K562 (cell line): ENCODE measurements at regions not wholly inside any gene's neighbourhood (a gene's known extent, or its start where the extent isn't known, plus 50 kb on each side); places are given as distances from the start of the nearest gene placed in this dataset.

Experiments used
- ATAC-seq: fragments of 200-7000 bp; cut with Tn5 transposase; 3 replicates; pipeline ENCODE4 v1.9.1; 2020; ENCODE audit warnings: moderate library complexity
- BruUV-seq: library from RNA; stranded (reverse); fragments of 400-500 nt; replicated peaks from 2 replicates; lab custom pipeline; 2021; lab: Mats Ljungman, UMichigan
- CTCF ChIA-PET: fragments of 300-600 bp; formaldehyde crosslinking; extraction: SDS; loops from one replicate; lab custom pipeline; 2021; ENCODE audit warnings: low intra/inter-chr PET ratio; lab: Yijun Ruan, JAX
- POLR2A ChIA-PET: fragments of 300-600, 350-650 bp; sonication (Branson Sonifier 250); formaldehyde crosslinking; extraction: SDS; loops from one replicate; lab custom pipeline; 2021; ENCODE audit warnings: antibody characterized with exemption, inconsistent platforms; lab: Yijun Ruan, JAX
- DNase-seq, 4 experiments: peaks; one replicate each; pipeline versions ENCODE4 v3.0.0 to v3.0.0-alpha.2; 2011 to 2018; ENCODE audit warnings: low spot score in 3 of 4, mixed read lengths in 3 of 4; ENCODE audit errors: extremely low read depth in 1 of 4
- FAIRE-seq: peaks from 2 replicates; lab custom pipeline; 2011; peaks lifted over from hg19 to GRCh38; lab: Jason Lieb, UNC
- H2AFZ ChIP-seq: 2 replicates; pipeline ENCODE4 v1.6.0; 2011; ENCODE audit warnings: low read depth, low read length, control low read depth, inconsistent platforms
- H3K27ac ChIP-seq: fragments of 200-600 bp; 3 replicates; pipeline ENCODE4 v1.8.0; 2011; ENCODE audit warnings: low read depth, mild to moderate bottlenecking, control low read depth, inconsistent platforms, low read length, moderate library complexity, mixed read lengths; ENCODE audit errors: extremely low read depth
- H3K27me3 ChIP-seq, 2 experiments: fragments of 300-600 bp in 1 of 2; 2 replicates in 1 of 2; 3 replicates in 1 of 2; pipeline versions ENCODE4 v1.6.0 to v1.8.0; 2011; ENCODE audit warnings: inconsistent platforms in 2 of 2, low read length in 2 of 2, mild to moderate bottlenecking in 1 of 2, mixed read lengths in 1 of 2, moderate library complexity in 1 of 2; ENCODE audit not compliant: control insufficient read depth in 2 of 2, insufficient read depth in 2 of 2
- H3K36me3 ChIP-seq: fragments of 300-600 bp; 3 replicates; pipeline ENCODE4 v1.8.0; 2011; ENCODE audit warnings: mild to moderate bottlenecking, low read length, inconsistent platforms; ENCODE audit not compliant: control insufficient read depth, insufficient read depth
- H3K4me1 ChIP-seq, 2 experiments: fragments of 200-600 bp in 1 of 2; replicated peaks in 1 of 2; 2 replicates in 1 of 2; 3 replicates in 1 of 2; pipeline versions ENCODE4 v1.5.1 to v1.8.0; 2011; ENCODE audit warnings: inconsistent platforms in 2 of 2, low read length in 2 of 2, mild to moderate bottlenecking in 1 of 2, mixed read lengths in 1 of 2, moderate library complexity in 1 of 2; ENCODE audit not compliant: control insufficient read depth in 2 of 2, insufficient read depth in 2 of 2
- H3K4me2 ChIP-seq: 2 replicates; pipeline ENCODE4 v1.6.1; 2011; ENCODE audit warnings: low read length, control low read depth, inconsistent platforms, mixed read lengths; ENCODE audit not compliant: insufficient read depth
- H3K4me3 ChIP-seq: fragments of 200-600 bp; sonication (generic), shearing (Covaris generic); 2 replicates; pipeline ENCODE4 v1.5.1; 2016; ENCODE audit warnings: control low read depth, inconsistent platforms
- H3K79me2 ChIP-seq: fragments of 200-600 bp; 3 replicates; pipeline ENCODE4 v1.8.0; 2011; ENCODE audit warnings: low read length, inconsistent platforms; ENCODE audit not compliant: control insufficient read depth, insufficient read depth
- H3K9ac ChIP-seq, 2 experiments: 2 replicates each; pipeline versions ENCODE4 v1.6.0 to v1.6.1; 2011; ENCODE audit warnings: low read depth in 2 of 2, low read length in 2 of 2, control low read depth in 1 of 2, inconsistent platforms in 1 of 2, mild to moderate bottlenecking in 1 of 2, mixed read lengths in 1 of 2; ENCODE audit not compliant: insufficient read depth in 1 of 2
- H3K9me1 ChIP-seq: one replicate; pipeline ENCODE4 v1.6.0; 2011; ENCODE audit warnings: inconsistent platforms, mild to moderate bottlenecking, low read length, moderate library complexity; ENCODE audit not compliant: control insufficient read depth, insufficient read depth
- H3K9me3 ChIP-seq: replicated peaks from 2 replicates; pipeline ENCODE4 v1.5.1; 2011; ENCODE audit warnings: low read depth, low read length, inconsistent platforms; ENCODE audit not compliant: control insufficient read depth, insufficient read depth
- H4K20me1 ChIP-seq: replicated peaks from 2 replicates; pipeline ENCODE4 v1.6.1; 2011; ENCODE audit warnings: low read length, inconsistent platforms, mixed read lengths; ENCODE audit not compliant: control insufficient read depth, insufficient read depth
- ARHGAP35 ChIP-seq: fragments of 450-650 bp; IDR thresholded peaks from 2 replicates; pipeline ENCODE4 v1.6.1; 2018; ENCODE audit not compliant: partially characterized antibody
- CSDE1 ChIP-seq, 2 experiments: fragments of 450-650 bp; IDR thresholded peaks; 2 replicates each; pipeline ENCODE4 v1.6.1; 2016; ENCODE audit warnings: mild to moderate bottlenecking in 1 of 2
- EZH2 ChIP-seq: IDR thresholded peaks from 2 replicates; pipeline ENCODE4 v1.6.1; 2012; ENCODE audit warnings: low read depth, mild to moderate bottlenecking, inconsistent platforms, low read length, borderline replicate concordance
- FOXP1 ChIP-seq: sonication (generic); formaldehyde crosslinking; IDR thresholded peaks from 2 replicates; pipeline ENCODE4 v1.8.0; 2022; ENCODE audit warnings: mild to moderate bottlenecking, missing genetic modification reagents
- HSF4 ChIP-seq: fragments of 250-450 bp; sonication (Bioruptor Pico); IDR thresholded peaks from 2 replicates; pipeline ENCODE4 v2.1.2; 2022; ENCODE audit warnings: mild to moderate bottlenecking, moderate library complexity, borderline replicate concordance
- ILF3 ChIP-seq: fragments of 450-650 bp; IDR thresholded peaks from 2 replicates; pipeline ENCODE4 v1.6.1; 2018; ENCODE audit warnings: antibody characterized with exemption, mild to moderate bottlenecking, moderate library complexity, borderline replicate concordance
- JUND ChIP-seq, 2 experiments: IDR thresholded peaks; 2 replicates in 1 of 2; 3 replicates in 1 of 2; pipeline ENCODE4 v1.6.1; 2011; ENCODE audit warnings: borderline replicate concordance in 2 of 2, low read depth in 2 of 2, low read length in 2 of 2, improper control_type of control experiment in 1 of 2, missing biosample characterization in 1 of 2, missing genetic modification characterization in 1 of 2, missing genetic modification reagents in 1 of 2
- L3MBTL2 ChIP-seq: fragments of 450-650 bp; IDR thresholded peaks from 2 replicates; pipeline ENCODE4 v1.6.1; 2016; ENCODE audit warnings: mild to moderate bottlenecking, moderate library complexity
- LEF1 ChIP-seq: fragments of 450-650 bp; IDR thresholded peaks from 2 replicates; pipeline ENCODE4 v1.6.1; 2016; ENCODE audit warnings: mild to moderate bottlenecking
- MEIS2 ChIP-seq: fragments of 450-650 bp; IDR thresholded peaks from 2 replicates; pipeline ENCODE4 v1.6.1; 2014; ENCODE audit warnings: mild to moderate bottlenecking; ENCODE audit not compliant: partially characterized antibody
- NR2F6 ChIP-seq: fragments of 450-650 bp; formaldehyde crosslinking; IDR thresholded peaks from 2 replicates; pipeline ENCODE4 v1.4.0; 2020; ENCODE audit warnings: mild to moderate bottlenecking
- POLR2A ChIP-seq: fragments of 450-650 bp; conservative IDR thresholded peaks from 2 replicates; pipeline ENCODE4 v1.6.1; 2016
- RFX5 ChIP-seq: IDR thresholded peaks from 2 replicates; pipeline ENCODE4 v1.6.1; 2011; ENCODE audit warnings: low read depth, mild to moderate bottlenecking, improper control_type of control experiment, low read length
- SAFB2 ChIP-seq: fragments of 200-400 bp; formaldehyde crosslinking; IDR thresholded peaks from 2 replicates; pipeline ENCODE4 v1.6.1; 2018; ENCODE audit warnings: borderline replicate concordance, low read length, low read depth, moderate library complexity; ENCODE audit not compliant: severe bottlenecking
- SMAD3 ChIP-seq: fragments of 450-650 bp; formaldehyde crosslinking; conservative IDR thresholded peaks from 2 replicates; pipeline ENCODE4 v1.4.0; 2020; ENCODE audit warnings: mild to moderate bottlenecking
- STAT5A ChIP-seq: IDR thresholded peaks from 2 replicates; pipeline ENCODE4 v1.6.1; 2012; ENCODE audit warnings: low read length, inconsistent platforms, borderline replicate concordance
- U2AF2 ChIP-seq: fragments of 200-400 bp; formaldehyde crosslinking; optimal IDR thresholded peaks from 2 replicates; pipeline ENCODE3; 2017; ENCODE audit warnings: low read depth, mild to moderate bottlenecking, low read length
- USF1 ChIP-seq: sonication (generic); formaldehyde crosslinking; IDR thresholded peaks from 2 replicates; pipeline ENCODE4 v1.9.0; 2022; ENCODE audit warnings: mild to moderate bottlenecking, missing genetic modification reagents
- ZBTB43 ChIP-seq: sonication (generic); formaldehyde crosslinking; IDR thresholded peaks from 2 replicates; pipeline ENCODE4 v1.8.0; 2023; ENCODE audit warnings: mild to moderate bottlenecking, missing genetic modification reagents
- ZNF696 ChIP-seq: fragments of 250-450 bp; sonication (Bioruptor Pico); conservative IDR thresholded peaks from 2 replicates; pipeline ENCODE4 v1.4.0; 2020; ENCODE audit warnings: mild to moderate bottlenecking, moderate library complexity
- WGBS: fragments of 100-300 bp; shearing (Covaris generic); methylation state at CpG from one replicate; pipeline ENCODE4 v1.1.6; 2016; ENCODE audit warnings: low coverage, mixed read lengths; ENCODE audit not compliant: insufficient coverage; ENCODE audit errors: missing lambda C conversion rate; 5-methylcytosine and 5-hydroxymethylcytosine counted together
- in situ Hi-C: fragments of 300-500 bp; cut with MboI; formaldehyde crosslinking; loops from 4 replicates; pipeline ENCODE4 v1.15.0; 2018; ENCODE audit warnings: inconsistent platforms, mixed read lengths
- intact Hi-C: fragments of 100-400 bp; cut with micrococcal nuclease; formaldehyde crosslinking; loops from 2 replicates; pipeline ENCODE4 v1.14.2; 2022
- TF ChIP-seq, protein P1 (sequence below): fragments of 250-450 bp; sonication (Bioruptor Pico); IDR thresholded peaks from 2 replicates; pipeline ENCODE4 v1.8.0; 2021; ENCODE audit warnings: mild to moderate bottlenecking, moderate library complexity

DNA sequence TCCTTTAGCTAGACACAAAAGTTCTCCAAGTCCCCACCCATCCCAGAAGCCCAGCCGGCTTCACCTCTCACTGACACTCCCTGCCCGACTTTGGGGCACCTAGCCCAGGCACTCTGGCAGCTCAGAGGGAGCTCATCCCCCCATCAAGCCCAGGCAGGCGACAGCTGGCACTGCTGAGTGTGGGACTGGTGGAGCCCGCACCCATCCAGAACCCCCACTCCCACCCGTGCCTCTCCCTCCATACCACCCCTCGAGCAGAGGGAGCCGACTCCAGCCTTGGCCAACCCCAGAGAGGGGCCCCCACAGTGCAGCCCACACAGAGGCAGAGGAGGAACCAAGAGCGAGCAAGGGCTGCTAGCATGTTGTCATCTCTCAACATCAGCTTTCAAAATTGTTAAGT is 658.6 kb downstream of the AMY1C start (continued):
- TF ChIP-seq FOXP1 (CRISPR knock-in tag) (no peak), ZBTB43 (CRISPR knock-in tag) (no peak), CSDE1 (IDR thresholded peaks at IDR 0.05) (no peak), NR2F6 (no peak), ILF3 (no peak), L3MBTL2 (no peak), RFX5 (no peak), SMAD3 (no peak), ARHGAP35 (no peak)

DNA sequence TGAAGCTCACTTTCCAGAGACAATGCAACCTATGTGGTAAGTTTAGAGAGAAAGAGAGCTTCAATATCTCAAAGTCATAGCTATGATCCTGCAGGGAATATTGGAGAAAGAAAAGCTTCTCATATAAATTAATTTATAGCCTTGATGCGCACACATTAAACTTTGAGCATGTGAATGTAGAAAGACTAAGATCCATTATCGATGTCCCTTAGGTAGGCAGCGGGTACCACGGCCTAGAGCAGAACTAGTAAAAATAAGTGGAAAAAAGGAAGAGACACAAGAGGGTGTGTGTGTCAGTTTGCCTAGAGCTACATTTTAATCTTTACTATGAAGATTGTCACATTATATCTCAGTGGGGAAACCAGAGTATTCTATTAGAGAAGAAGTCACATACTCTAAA is 685.6 kb downstream of the AMY1C start:
- no peaks in the 10 kb centered on the region for H3K27me3 ChIP-seq
- ChIA-PET CTCF (no interaction called here), POLR2A (no interaction called here)
- H3K4me2 ChIP-seq: no peak overlapping the region
- no peak for ATAC-seq
- H4K20me1 ChIP-seq: no peaks in the 10 kb centered on the region
- no peaks in the 10 kb centered on the region for H3K9me1 ChIP-seq
- intact Hi-C loops (no loop called here), in situ Hi-C loops (no loop called here)
- FAIRE-seq: no peak
- no peak overlapping the region for H3K4me3 ChIP-seq
- no TSS peak for BruUV-seq
- no peaks in the 10 kb centered on the region for H3K4me1 ChIP-seq
- H3K79me2 ChIP-seq: no peaks in the 10 kb centered on the region
- H2AFZ ChIP-seq: no peak overlapping the region
- 3% methylated on average over 4 of the region's 4 CpGs for WGBS
- H3K9me3 ChIP-seq: no peaks in the 10 kb centered on the region
- no peak overlapping the region for H3K27ac ChIP-seq
- no peak for DNase-seq
- H3K9ac ChIP-seq: no peak overlapping the region
- H3K36me3 ChIP-seq: no peaks in the 10 kb centered on the region
- TF ChIP-seq ARHGAP35 (no peak), USF1 (CRISPR knock-in tag) (no peak), U2AF2 (no peak), EZH2 (no peak), SAFB2 (no peak), STAT5A (no peak), ZNF696 (CRISPR knock-in tag) (no peak), POLR2A (no peak), MEIS2 (no peak), HSF4 (CRISPR knock-in tag) (no peak), LEF1 (no peak), JUND (IDR thresholded peaks at IDR 0.05; ENCODE audit: borderline replicate concordance, low read depth, low read length) (no peak), JUND (tag; IDR thresholded peaks at IDR 0.05; ENCODE audit: borderline replicate concordance, low read depth, low read length) (no peak)
- TF ChIP-seq, protein P1, sequence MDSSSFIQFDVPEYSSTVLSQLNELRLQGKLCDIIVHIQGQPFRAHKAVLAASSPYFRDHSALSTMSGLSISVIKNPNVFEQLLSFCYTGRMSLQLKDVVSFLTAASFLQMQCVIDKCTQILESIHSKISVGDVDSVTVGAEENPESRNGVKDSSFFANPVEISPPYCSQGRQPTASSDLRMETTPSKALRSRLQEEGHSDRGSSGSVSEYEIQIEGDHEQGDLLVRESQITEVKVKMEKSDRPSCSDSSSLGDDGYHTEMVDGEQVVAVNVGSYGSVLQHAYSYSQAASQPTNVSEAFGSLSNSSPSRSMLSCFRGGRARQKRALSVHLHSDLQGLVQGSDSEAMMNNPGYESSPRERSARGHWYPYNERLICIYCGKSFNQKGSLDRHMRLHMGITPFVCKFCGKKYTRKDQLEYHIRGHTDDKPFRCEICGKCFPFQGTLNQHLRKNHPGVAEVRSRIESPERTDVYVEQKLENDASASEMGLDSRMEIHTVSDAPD (CRISPR knock-in tag): no peak
